ENCODE measurements at regions not wholly inside any gene's neighbourhood (a gene's known extent, or its start where the extent isn't known, plus 50 kb on each side); places are given as distances from the start of the nearest gene placed in this dataset.

GRCh38 chr13:107407074-107407473 is 808.3 kb downstream of the LIG4 start:
- TF ChIP-seq CTCF (conservative IDR thresholded peaks at IDR 0.05; ENCODE audit: low read depth, low read length), result no peak
- no peak for TF ChIP-seq EZH2 (IDR thresholded peaks at IDR 0.05; ENCODE audit: borderline replicate concordance, low read depth, low read length, poor library complexity, severe bottlenecking)

Measured in A673 (cell line).